GM23338 (cell line): ENCODE measurements at regions not wholly inside any gene's neighbourhood (a gene's known extent, or its start where the extent isn't known, plus 50 kb on each side); places are given as distances from the start of the nearest gene placed in this dataset.

Source experiments
- ATAC-seq: fragments of 200-7000 bp; cut with Tn5 transposase; 3 replicates; pipeline ENCODE4 v1.9.1; 2020
- DNase-seq: peaks from one replicate; pipeline ENCODE4 v3.0.0-alpha.2; 2015; ENCODE audit warnings: low spot score
- H2AFZ ChIP-seq: fragments of 200-600 bp; sonication (generic); 2 replicates; pipeline ENCODE4 v1.8.0; 2016; ENCODE audit warnings: antibody characterized with exemption, mild to moderate bottlenecking, moderate library complexity
- H3F3A ChIP-seq: fragments of 200-600 bp; sonication (generic); replicated peaks from 2 replicates; pipeline ENCODE4 v1.8.0; 2017; ENCODE audit warnings: antibody characterized with exemption, mixed run types, low read depth
- H3K27ac ChIP-seq: fragments of 200-600 bp; sonication (generic); 2 replicates; pipeline ENCODE4 v1.6.1; 2016; ENCODE audit warnings: low read depth
- H3K27me3 ChIP-seq: fragments of 200-600 bp; sonication (generic); 2 replicates; pipeline ENCODE4 v1.8.0; 2016; ENCODE audit warnings: mild to moderate bottlenecking, mixed run types, moderate library complexity; ENCODE audit not compliant: insufficient read depth
- H3K36me3 ChIP-seq: fragments of 200-600 bp; sonication (generic); 2 replicates; pipeline ENCODE4 v1.8.0; 2016; ENCODE audit warnings: mild to moderate bottlenecking; ENCODE audit not compliant: insufficient read depth
- H3K4me1 ChIP-seq: fragments of 200-600 bp; sonication (generic); 2 replicates; pipeline ENCODE4 v1.8.0; 2016; ENCODE audit warnings: mild to moderate bottlenecking, moderate library complexity; ENCODE audit not compliant: insufficient read depth
- H3K4me2 ChIP-seq: fragments of 200-600 bp; sonication (generic); 2 replicates; pipeline ENCODE4 v1.7.1; 2017; ENCODE audit warnings: mixed run types
- H3K4me3 ChIP-seq: fragments of 200-600 bp; sonication (generic); 2 replicates; pipeline ENCODE4 v1.6.1; 2016; ENCODE audit warnings: mixed run types
- H3K79me2 ChIP-seq: fragments of 200-600 bp; sonication (generic); replicated peaks from 2 replicates; pipeline ENCODE4 v1.8.0; 2017; ENCODE audit warnings: mild to moderate bottlenecking; ENCODE audit not compliant: insufficient read depth
- H3K9me2 ChIP-seq: fragments of 200-600 bp; sonication (generic); 2 replicates; pipeline ENCODE4 v1.8.0; 2017; ENCODE audit not compliant: insufficient read depth
- H4K20me1 ChIP-seq: fragments of 200-600 bp; sonication (generic); replicated peaks from 2 replicates; pipeline ENCODE4 v1.8.0; 2017; ENCODE audit warnings: mild to moderate bottlenecking; ENCODE audit not compliant: insufficient read depth
- H3K27ac Mint-ChIP-seq: 2 replicates; pipeline ENCODE4 v1.8.0; 2020; ENCODE audit warnings: inconsistent platforms, mild to moderate bottlenecking, moderate library complexity, mixed read lengths
- H3K27me3 Mint-ChIP-seq: 3 replicates; pipeline ENCODE4 v1.8.0; 2022; ENCODE audit warnings: low read depth, mild to moderate bottlenecking, moderate library complexity, mixed read lengths, inconsistent platforms; ENCODE audit not compliant: insufficient read depth, poor library complexity
- H3K36me3 Mint-ChIP-seq: 3 replicates; pipeline ENCODE4 v1.8.0; 2021; ENCODE audit warnings: low read depth, mild to moderate bottlenecking, inconsistent platforms, moderate library complexity, mixed read lengths
- H3K4me1 Mint-ChIP-seq: 3 replicates; pipeline ENCODE4 v1.8.0; 2020; ENCODE audit warnings: mild to moderate bottlenecking, inconsistent platforms, mixed read lengths
- H3K4me3 Mint-ChIP-seq: 3 replicates; pipeline ENCODE4 v1.8.0; 2021; ENCODE audit warnings: moderate library complexity, mild to moderate bottlenecking, inconsistent platforms, mixed read lengths
- H3K9me3 Mint-ChIP-seq: 3 replicates; pipeline ENCODE4 v1.8.0; 2020; ENCODE audit warnings: moderate library complexity, mild to moderate bottlenecking, inconsistent platforms, mixed read lengths
- CREB1 ChIP-seq: fragments of 250-450 bp; sonication (Bioruptor Pico); IDR thresholded peaks from 2 replicates; pipeline ENCODE4 v1.5.0; 2020; ENCODE audit warnings: low read depth, mild to moderate bottlenecking, moderate library complexity
- ETS1 ChIP-seq: IDR thresholded peaks from 2 replicates; pipeline ENCODE4 v1.6.1; 2016; ENCODE audit warnings: antibody characterized with exemption
- EZH2 ChIP-seq: fragments of 200-600 bp; sonication (generic); IDR thresholded peaks from one replicate; pipeline ENCODE4 v1.8.0; 2017; ENCODE audit warnings: antibody characterized with exemption, mild to moderate bottlenecking, low read depth; ENCODE audit not compliant: unreplicated experiment
- EZH2phosphoT487 ChIP-seq: fragments of 200-600 bp; sonication (generic); IDR thresholded peaks from one replicate; pipeline ENCODE4 v1.8.1; 2018; ENCODE audit warnings: antibody characterized with exemption; ENCODE audit not compliant: unreplicated experiment
- JUNB ChIP-seq: IDR thresholded peaks from one replicate; pipeline ENCODE4 v1.6.1; 2016; ENCODE audit warnings: antibody characterized with exemption; ENCODE audit not compliant: unreplicated experiment
- NANOG ChIP-seq: IDR thresholded peaks from 2 replicates; pipeline ENCODE4 v1.6.1; 2016; ENCODE audit warnings: antibody characterized with exemption, borderline replicate concordance
- POLR2AphosphoS5 ChIP-seq: IDR thresholded peaks from 2 replicates; pipeline ENCODE4 v1.6.1; 2016; ENCODE audit warnings: antibody characterized with exemption, low read depth
- REST ChIP-seq: IDR thresholded peaks from one replicate; pipeline ENCODE4 v1.6.1; 2018; ENCODE audit warnings: antibody characterized with exemption; ENCODE audit not compliant: unreplicated experiment
- STAT1 ChIP-seq: IDR thresholded peaks from one replicate; pipeline ENCODE4 v1.6.1; 2016; ENCODE audit warnings: antibody characterized with exemption; ENCODE audit not compliant: unreplicated experiment
- ZNF114 ChIP-seq: fragments of 250-450 bp; sonication (Bioruptor Pico); IDR thresholded peaks from 2 replicates; pipeline ENCODE4 v1.5.0; 2020; ENCODE audit warnings: mild to moderate bottlenecking, moderate library complexity
- ZNF331 ChIP-seq: fragments of 250-450 bp; sonication (Bioruptor Pico); IDR thresholded peaks from 2 replicates; pipeline ENCODE4 v1.5.0; 2020; ENCODE audit warnings: low read depth, mild to moderate bottlenecking, moderate library complexity
- TF ChIP-seq, protein P1 (sequence below), 2 experiments: fragments of 200-600 bp in 1 of 2; sonication (generic) in 1 of 2; conservative IDR thresholded peaks; 2 replicates each; pipeline versions ENCODE4 v1.5.1 to v1.6.1; 2016 to 2017; ENCODE audit warnings: antibody characterized with exemption in 2 of 2, low read depth in 2 of 2, mild to moderate bottlenecking in 2 of 2, moderate library complexity in 1 of 2
- TF ChIP-seq, protein P2 (sequence below): fragments of 250-450 bp; sonication (Bioruptor Pico); IDR thresholded peaks from 2 replicates; pipeline ENCODE4 v1.5.0; 2020; ENCODE audit warnings: mild to moderate bottlenecking, moderate library complexity

GRCh38 chr22:23414727-23415489, 165.2 kb downstream of the IGLL1 start:
- H3K27me3 ChIP-seq, result no peaks in the 10 kb centered on the region
- Mint-ChIP-seq H3K9me3 (no peaks in the 10 kb centered on the region), H3K27ac (no peak overlapping the region), H3K27me3 (peaks cover 10% of the 10 kb centered on the region), H3K4me1 (no peaks in the 10 kb centered on the region), H3K4me3 (no peak overlapping the region), H3K36me3 (no peaks in the 10 kb centered on the region)
- TF ChIP-seq REST (no peak), ZNF114 (CRISPR knock-in tag) (no peak), NANOG (no peak), EZH2 (no peak), POLR2AphosphoS5 (no peak), JUNB (no peak), CREB1 (CRISPR knock-in tag) (no peak), STAT1 (no peak), EZH2phosphoT487 (no peak), ZNF331 (CRISPR knock-in tag) (no peak), ETS1 (no peak)
- TF ChIP-seq, protein P1, sequence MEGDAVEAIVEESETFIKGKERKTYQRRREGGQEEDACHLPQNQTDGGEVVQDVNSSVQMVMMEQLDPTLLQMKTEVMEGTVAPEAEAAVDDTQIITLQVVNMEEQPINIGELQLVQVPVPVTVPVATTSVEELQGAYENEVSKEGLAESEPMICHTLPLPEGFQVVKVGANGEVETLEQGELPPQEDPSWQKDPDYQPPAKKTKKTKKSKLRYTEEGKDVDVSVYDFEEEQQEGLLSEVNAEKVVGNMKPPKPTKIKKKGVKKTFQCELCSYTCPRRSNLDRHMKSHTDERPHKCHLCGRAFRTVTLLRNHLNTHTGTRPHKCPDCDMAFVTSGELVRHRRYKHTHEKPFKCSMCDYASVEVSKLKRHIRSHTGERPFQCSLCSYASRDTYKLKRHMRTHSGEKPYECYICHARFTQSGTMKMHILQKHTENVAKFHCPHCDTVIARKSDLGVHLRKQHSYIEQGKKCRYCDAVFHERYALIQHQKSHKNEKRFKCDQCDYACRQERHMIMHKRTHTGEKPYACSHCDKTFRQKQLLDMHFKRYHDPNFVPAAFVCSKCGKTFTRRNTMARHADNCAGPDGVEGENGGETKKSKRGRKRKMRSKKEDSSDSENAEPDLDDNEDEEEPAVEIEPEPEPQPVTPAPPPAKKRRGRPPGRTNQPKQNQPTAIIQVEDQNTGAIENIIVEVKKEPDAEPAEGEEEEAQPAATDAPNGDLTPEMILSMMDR (conservative IDR thresholded peaks at IDR 0.05; ENCODE audit: low read depth in 2 of 2), result no peak
- TF ChIP-seq, protein P2, sequence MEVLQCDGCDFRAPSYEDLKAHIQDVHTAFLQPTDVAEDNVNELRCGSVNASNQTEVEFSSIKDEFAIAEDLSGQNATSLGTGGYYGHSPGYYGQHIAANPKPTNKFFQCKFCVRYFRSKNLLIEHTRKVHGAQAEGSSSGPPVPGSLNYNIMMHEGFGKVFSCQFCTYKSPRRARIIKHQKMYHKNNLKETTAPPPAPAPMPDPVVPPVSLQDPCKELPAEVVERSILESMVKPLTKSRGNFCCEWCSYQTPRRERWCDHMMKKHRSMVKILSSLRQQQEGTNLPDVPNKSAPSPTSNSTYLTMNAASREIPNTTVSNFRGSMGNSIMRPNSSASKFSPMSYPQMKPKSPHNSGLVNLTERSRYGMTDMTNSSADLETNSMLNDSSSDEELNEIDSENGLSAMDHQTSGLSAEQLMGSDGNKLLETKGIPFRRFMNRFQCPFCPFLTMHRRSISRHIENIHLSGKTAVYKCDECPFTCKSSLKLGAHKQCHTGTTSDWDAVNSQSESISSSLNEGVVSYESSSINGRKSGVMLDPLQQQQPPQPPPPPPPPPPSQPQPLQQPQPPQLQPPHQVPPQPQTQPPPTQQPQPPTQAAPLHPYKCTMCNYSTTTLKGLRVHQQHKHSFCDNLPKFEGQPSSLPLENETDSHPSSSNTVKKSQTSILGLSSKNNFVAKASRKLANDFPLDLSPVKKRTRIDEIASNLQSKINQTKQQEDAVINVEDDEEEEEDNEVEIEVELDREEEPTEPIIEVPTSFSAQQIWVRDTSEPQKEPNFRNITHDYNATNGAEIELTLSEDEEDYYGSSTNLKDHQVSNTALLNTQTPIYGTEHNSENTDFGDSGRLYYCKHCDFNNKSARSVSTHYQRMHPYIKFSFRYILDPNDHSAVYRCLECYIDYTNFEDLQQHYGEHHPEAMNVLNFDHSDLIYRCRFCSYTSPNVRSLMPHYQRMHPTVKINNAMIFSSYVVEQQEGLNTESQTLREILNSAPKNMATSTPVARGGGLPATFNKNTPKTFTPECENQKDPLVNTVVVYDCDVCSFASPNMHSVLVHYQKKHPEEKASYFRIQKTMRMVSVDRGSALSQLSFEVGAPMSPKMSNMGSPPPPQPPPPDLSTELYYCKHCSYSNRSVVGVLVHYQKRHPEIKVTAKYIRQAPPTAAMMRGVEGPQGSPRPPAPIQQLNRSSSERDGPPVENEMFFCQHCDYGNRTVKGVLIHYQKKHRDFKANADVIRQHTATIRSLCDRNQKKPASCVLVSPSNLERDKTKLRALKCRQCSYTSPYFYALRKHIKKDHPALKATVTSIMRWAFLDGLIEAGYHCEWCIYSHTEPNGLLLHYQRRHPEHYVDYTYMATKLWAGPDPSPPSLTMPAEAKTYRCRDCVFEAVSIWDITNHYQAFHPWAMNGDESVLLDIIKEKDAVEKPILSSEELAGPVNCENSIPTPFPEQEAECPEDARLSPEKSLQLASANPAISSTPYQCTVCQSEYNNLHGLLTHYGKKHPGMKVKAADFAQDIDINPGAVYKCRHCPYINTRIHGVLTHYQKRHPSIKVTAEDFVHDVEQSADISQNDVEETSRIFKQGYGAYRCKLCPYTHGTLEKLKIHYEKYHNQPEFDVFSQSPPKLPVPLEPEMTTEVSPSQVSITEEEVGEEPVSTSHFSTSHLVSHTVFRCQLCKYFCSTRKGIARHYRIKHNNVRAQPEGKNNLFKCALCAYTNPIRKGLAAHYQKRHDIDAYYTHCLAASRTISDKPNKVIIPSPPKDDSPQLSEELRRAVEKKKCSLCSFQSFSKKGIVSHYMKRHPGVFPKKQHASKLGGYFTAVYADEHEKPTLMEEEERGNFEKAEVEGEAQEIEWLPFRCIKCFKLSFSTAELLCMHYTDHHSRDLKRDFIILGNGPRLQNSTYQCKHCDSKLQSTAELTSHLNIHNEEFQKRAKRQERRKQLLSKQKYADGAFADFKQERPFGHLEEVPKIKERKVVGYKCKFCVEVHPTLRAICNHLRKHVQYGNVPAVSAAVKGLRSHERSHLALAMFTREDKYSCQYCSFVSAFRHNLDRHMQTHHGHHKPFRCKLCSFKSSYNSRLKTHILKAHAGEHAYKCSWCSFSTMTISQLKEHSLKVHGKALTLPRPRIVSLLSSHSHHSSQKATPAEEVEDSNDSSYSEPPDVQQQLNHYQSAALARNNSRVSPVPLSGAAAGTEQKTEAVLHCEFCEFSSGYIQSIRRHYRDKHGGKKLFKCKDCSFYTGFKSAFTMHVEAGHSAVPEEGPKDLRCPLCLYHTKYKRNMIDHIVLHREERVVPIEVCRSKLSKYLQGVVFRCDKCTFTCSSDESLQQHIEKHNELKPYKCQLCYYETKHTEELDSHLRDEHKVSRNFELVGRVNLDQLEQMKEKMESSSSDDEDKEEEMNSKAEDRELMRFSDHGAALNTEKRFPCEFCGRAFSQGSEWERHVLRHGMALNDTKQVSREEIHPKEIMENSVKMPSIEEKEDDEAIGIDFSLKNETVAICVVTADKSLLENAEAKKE (CRISPR knock-in tag), result no peak
- H3K9me2 ChIP-seq, result no peaks in the 10 kb centered on the region
- no peak overlapping the region for H3K27ac ChIP-seq
- DNase-seq, result no peak
- H4K20me1 ChIP-seq, result no peaks in the 10 kb centered on the region
- ATAC-seq, result peak; percentile 17; the same call in 2 of the 3 replicates
- no peaks in the 10 kb centered on the region for H3K36me3 ChIP-seq
- no peaks in the 10 kb centered on the region for H3F3A ChIP-seq
- no peaks in the 10 kb centered on the region for H3K79me2 ChIP-seq
- H3K4me2 ChIP-seq, result no peak overlapping the region
- no peak overlapping the region for H3K4me3 ChIP-seq
- no peaks in the 10 kb centered on the region for H3K4me1 ChIP-seq
- no peak overlapping the region for H2AFZ ChIP-seq
